Astrocyte of the spinal cord (primary cell): ENCODE measurements at regions not wholly inside any gene's neighbourhood (a gene's known extent, or its start where the extent isn't known, plus 50 kb on each side); places are given as distances from the start of the nearest gene placed in this dataset.

ENCODE experiments used
- DNase-seq: peaks from one replicate; pipeline ENCODE4 v3.0.0; 2011; ENCODE audit warnings: low read depth, low spot score
- H3K4me3 ChIP-seq: 2 replicates; pipeline ENCODE4 v1.5.1; 2011; ENCODE audit warnings: low read depth, mild to moderate bottlenecking, low read length, moderate library complexity
- in situ Hi-C: cut with HindIII; loops from 2 replicates; pipeline ENCODE4 v1.10.0; 2017; ENCODE audit warnings: low sequenced_read_pairs
- TF ChIP-seq, protein P1 (sequence below): IDR thresholded peaks from 2 replicates; pipeline ENCODE4 v1.5.1; 2012; ENCODE audit warnings: low read depth, mild to moderate bottlenecking, low read length, inconsistent platforms

DNA sequence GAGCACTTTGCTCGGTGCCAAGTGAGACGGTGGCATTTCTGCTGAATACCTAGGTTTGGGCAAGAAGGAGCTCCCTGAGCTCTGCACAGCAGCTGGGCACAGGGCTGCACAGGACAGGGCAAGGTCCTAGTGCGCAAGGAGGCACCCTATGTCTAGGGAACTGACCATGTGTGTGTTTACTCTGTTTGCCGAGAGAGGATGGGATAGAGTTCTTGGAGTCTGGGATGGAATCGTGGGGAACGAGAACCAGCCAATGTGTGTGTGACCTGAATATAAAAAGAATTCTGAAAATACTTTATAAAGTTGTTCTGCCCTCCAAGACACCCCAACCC lies 179.5 kb upstream of the NECTIN1 start:
- H3K4me3 ChIP-seq, result no peak overlapping the region
- no peak for DNase-seq
- in situ Hi-C loops, result no loop called here
- TF ChIP-seq, protein P1, sequence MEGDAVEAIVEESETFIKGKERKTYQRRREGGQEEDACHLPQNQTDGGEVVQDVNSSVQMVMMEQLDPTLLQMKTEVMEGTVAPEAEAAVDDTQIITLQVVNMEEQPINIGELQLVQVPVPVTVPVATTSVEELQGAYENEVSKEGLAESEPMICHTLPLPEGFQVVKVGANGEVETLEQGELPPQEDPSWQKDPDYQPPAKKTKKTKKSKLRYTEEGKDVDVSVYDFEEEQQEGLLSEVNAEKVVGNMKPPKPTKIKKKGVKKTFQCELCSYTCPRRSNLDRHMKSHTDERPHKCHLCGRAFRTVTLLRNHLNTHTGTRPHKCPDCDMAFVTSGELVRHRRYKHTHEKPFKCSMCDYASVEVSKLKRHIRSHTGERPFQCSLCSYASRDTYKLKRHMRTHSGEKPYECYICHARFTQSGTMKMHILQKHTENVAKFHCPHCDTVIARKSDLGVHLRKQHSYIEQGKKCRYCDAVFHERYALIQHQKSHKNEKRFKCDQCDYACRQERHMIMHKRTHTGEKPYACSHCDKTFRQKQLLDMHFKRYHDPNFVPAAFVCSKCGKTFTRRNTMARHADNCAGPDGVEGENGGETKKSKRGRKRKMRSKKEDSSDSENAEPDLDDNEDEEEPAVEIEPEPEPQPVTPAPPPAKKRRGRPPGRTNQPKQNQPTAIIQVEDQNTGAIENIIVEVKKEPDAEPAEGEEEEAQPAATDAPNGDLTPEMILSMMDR, result no peak

DNA sequence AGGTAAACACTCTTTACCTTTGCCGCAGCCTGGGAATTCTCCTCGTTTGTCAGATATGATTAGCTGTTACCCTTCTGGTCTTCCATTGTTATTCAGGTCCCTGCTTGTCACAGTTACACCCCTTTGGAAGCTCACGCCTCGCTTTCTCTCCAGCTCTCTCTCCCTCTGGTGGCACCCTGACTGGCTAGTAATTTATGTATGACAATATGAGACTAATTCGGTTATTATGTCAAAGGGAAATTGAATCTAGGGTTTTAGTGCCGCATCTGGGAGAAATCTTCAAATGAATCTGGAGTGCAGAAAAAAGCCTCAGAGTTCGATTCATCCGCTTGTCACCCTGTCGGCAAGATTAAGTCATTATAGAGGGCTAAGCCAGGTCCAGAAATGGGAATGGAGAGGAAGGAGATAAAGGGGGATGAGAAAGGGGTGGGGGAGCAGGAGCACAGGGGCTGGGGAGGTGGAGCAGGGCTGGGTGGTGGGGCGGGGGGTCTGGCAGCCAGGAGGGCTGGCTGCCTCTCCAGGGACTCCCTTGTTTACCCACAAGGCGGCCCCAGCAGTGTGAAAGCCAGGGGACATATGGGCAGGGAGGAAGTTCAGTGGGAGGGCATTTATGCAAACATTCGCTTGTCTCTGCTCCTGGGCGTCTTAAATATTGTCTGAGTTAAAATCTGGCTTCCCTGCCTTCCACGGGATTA lies 179.0 kb upstream of the NECTIN1 start:
- H3K4me3 ChIP-seq, result no peak overlapping the region
- in situ Hi-C loops, result no loop called here
- TF ChIP-seq, protein P1, result no peak
- no peak for DNase-seq

DNA sequence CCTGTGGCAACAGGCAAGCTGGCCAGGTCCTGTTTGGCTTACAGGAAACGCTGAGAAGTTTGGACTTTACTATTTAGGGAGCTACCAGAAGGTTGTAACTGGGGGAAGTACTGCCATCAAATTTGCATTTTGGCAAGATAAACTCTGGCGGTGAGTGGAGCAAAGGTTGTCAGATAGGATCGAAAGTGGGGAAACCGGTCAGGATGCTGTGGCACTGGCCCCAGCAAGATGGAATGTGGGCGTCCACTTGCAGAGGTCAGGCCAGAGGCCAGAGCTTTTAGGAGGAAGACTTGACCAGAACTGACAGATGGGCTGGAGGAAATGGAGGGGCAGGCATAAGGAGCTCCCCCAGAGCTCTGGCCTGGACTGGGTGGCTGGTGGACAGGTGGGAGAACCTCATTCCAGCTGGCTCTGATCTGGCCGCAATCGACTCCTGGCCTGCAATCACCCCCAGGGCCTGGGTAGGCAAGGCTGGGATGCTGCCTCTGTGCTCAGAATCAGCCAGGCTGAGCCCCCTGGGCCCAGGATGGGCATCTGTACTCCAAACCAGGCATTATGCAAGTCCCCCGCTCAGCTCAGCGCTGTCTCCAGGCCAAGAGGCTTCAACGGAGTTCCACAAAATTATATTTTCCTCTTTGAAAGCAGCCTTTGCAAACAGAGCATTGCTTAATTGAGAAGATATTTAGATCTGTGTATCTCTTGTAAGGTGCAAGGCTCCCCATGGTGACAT lies 178.3 kb upstream of the NECTIN1 start:
- no peak overlapping the region for H3K4me3 ChIP-seq
- TF ChIP-seq, protein P1, result no peak
- no peak for DNase-seq
- in situ Hi-C loops, result no loop called here

DNA sequence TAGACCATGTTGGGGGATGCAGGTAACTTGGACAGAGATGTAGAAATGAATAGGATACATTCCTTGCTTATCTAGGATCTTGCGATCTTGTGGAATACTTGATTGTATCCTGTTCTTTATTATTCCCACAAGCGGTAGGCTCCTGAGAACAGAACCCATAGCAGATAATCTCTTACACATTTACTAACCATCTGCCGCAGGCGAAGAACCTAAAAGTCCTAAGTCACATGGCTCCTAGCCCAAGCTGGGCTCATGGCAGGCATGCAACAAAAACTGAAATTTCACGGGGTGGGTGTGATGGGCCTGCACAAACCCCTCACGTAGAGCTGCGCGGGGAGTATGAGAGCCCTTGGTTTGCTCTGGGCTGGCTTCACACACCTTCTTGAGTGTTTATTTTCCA lies 177.4 kb upstream of the NECTIN1 start:
- TF ChIP-seq, protein P1, result no peak
- no peak for DNase-seq
- no peak overlapping the region for H3K4me3 ChIP-seq
- in situ Hi-C loops, result no loop called here

DNA sequence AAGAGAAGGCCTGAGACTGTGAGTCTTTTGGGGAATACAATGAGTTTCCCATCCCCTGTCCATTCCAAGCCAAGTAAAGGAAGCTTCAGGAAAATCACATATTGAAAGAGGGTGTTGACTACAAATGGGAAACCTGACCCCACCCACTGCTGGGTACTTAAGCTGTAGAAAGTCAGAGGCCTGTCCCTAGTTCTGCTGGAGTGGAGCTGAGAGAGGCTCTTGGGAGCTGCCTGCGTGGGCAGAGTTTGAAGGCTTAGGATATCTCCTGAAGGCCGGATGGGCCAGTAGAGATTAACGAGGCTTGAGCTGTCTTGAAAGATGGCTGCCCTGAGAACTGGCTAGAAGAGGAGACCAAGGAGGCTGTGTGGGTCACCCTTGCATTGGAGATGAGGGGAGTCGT lies 176.2 kb upstream of the NECTIN1 start:
- in situ Hi-C loops, result no loop called here
- H3K4me3 ChIP-seq, result no peak overlapping the region
- DNase-seq, result no peak
- TF ChIP-seq, protein P1, result no peak

DNA sequence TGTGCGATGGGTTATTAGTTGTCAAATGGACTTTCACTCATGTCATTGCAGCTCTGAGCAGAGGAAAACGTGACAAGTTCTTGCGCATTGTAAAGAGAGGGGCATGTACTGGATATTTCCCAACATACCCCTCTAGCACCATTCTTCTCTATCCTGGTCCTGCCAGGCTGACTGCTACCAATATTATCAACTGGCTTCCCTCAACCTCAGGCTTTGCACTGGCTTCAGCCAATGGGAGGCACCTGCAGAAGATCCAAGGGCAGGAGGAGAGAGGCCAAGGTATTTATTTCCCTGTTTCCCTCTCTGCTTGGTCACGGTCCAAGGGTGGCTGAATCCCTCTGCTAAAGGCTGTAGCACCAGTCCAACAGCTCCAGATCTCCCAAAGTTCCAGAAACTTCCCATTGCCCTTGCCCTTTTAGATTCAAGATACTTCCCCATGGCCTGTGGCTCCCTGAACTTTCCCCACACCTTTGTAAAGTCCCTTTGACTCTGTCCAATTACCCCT lies 175.6 kb upstream of the NECTIN1 start:
- H3K4me3 ChIP-seq, result no peak overlapping the region
- DNase-seq, result no peak
- in situ Hi-C loops, result no loop called here
- TF ChIP-seq, protein P1, result no peak
